Keratinocyte (primary cell): ENCODE measurements at regions not wholly inside any gene's neighbourhood (a gene's known extent, or its start where the extent isn't known, plus 50 kb on each side); places are given as distances from the start of the nearest gene placed in this dataset.

Source experiments
- EZH2 ChIP-seq: IDR thresholded peaks from one replicate; pipeline ENCODE4 v1.6.1; 2012; ENCODE audit warnings: inconsistent platforms, mild to moderate bottlenecking, low read length, moderate library complexity
- TF ChIP-seq, protein P1 (sequence below), 3 experiments: IDR thresholded peaks in 1 of 3; conservative IDR thresholded peaks in 1 of 3; optimal IDR thresholded peaks in 1 of 3; 2 replicates in 2 of 3; 3 replicates in 1 of 3; pipeline versions ENCODE3 to v1.5.1; 2011; ENCODE audit warnings: low read length in 3 of 3, mild to moderate bottlenecking in 3 of 3, moderate library complexity in 2 of 3, control low read depth in 1 of 3, inconsistent platforms in 1 of 3; ENCODE audit not compliant: insufficient read depth in 2 of 3; ENCODE audit errors: extremely low read depth in 1 of 3

DNA sequence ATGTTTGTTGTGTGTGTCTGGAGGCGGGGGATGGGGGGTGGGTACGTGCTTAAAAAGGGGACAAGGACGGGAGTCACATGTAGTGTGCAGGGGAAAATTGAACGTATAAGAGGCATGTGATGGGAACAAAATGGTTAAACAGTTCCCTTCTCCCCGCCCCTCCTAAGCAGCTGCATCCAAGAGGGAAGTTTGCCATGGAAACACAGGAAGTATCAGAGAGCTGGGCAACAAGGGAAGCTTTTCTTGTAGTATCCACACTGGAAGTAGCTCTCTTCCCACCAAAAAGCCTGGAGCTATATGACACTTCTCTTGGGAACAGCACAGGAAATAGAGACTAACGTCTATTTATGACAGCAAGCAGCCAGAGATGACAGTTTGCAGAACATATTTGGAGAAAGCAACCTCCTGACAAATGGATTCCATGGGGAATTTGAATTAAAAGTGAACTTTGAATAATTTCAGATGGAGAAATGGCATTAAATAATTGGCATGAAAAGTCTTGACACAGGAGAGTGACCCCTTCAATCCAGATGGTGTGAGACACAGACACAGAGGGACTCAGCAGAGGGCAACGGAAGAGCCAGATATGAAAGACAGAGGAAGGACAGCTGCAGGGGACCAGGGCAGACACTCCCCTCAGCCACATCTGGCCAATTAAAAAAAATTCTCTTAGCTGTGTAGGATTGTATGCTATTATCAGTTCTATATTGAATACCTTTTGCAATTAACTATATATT is 294.2 kb upstream of the TBL1XR1 start:
- TF ChIP-seq, protein P1, sequence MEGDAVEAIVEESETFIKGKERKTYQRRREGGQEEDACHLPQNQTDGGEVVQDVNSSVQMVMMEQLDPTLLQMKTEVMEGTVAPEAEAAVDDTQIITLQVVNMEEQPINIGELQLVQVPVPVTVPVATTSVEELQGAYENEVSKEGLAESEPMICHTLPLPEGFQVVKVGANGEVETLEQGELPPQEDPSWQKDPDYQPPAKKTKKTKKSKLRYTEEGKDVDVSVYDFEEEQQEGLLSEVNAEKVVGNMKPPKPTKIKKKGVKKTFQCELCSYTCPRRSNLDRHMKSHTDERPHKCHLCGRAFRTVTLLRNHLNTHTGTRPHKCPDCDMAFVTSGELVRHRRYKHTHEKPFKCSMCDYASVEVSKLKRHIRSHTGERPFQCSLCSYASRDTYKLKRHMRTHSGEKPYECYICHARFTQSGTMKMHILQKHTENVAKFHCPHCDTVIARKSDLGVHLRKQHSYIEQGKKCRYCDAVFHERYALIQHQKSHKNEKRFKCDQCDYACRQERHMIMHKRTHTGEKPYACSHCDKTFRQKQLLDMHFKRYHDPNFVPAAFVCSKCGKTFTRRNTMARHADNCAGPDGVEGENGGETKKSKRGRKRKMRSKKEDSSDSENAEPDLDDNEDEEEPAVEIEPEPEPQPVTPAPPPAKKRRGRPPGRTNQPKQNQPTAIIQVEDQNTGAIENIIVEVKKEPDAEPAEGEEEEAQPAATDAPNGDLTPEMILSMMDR (optimal IDR thresholded peaks at IDR 0.05 in 1 of 3, IDR thresholded peaks at IDR 0.05 in 1 of 3, conservative IDR thresholded peaks at IDR 0.05 in 1 of 3; ENCODE audit: extremely low read depth in 1 of 3, insufficient read depth in 2 of 3, low read length in 3 of 3): no peak
- TF ChIP-seq EZH2: no peak
